ENCODE measurements at regions not wholly inside any gene's neighbourhood (a gene's known extent, or its start where the extent isn't known, plus 50 kb on each side); places are given as distances from the start of the nearest gene placed in this dataset.
A peak's percentile ranks its signal among the peaks of the same experiment; 100 is the strongest.
"Not testable (repeated sequence)": the region's sequence is repeated elsewhere in the genome, so short reads cannot be mapped to it uniquely, and the experiment has no call there.

DNA sequence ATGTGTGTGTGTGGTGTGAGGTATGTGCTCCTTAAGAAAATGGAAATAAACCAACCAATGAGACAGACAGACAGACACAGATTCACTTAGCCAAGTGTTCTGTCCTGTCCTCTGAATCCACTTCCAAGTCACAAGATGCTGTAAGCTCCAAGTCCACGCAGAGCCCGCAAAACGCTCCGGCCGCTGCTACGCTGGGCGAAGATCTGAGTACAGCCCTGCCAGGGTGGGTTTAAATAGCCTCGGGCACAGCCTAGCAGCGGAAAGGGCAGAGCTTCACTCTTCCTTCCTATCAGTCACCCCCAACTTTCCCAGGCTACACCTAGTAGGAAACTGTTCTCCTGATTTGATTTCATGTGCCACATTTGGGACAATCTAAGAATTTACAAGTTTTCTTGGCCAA lies 121.2 kb upstream of the ANKRD30BL start:
- CTCF ChIA-PET, result no interaction called here

DNA sequence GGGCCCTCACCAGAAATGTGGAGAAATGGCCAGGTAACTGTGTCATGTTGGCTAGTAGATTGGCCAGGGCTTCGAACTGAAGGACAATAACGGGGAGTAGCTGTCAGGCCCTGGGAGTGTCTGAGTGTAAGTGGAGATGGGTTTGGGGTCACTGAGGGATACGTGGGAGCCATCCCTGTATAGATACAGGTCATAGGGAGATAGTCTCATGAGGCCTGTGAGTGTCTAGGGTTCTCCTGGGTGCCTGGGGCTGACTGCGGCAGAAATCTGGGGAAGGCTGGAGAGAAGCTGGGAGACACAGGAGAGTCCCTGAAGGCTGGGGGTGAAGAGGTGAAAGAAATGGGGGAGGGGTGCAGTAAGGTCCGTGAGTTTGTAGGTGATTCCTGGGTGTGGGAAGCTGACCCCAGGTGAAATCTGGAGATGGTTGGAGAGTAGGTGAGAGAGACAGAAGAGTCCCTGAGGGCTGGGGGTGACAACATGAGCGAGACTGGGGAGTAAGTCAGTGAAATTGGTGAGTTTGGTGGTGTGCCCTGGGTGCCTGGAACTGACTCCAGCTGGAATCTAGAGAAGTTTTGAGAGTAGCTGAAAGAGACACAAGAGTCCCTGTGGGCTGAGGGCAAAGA lies 124.6 kb upstream of the ANKRD30BL start:
- H3K4me3 ChIP-seq (ENCODE audit: low read depth in 2 of 2, low read length in 1 of 2); H3K9ac ChIP-seq; H3K27me3 ChIP-seq (ENCODE audit: insufficient read depth); H3K27ac ChIP-seq (ENCODE audit: low read depth in 2 of 2, low read length in 1 of 2); H3F3A ChIP-seq (replicated peaks; ENCODE audit: insufficient read depth); H3K9me2 ChIP-seq; H2AFZ ChIP-seq (ENCODE audit: low read depth); CTCF ChIA-PET; H3K79me2 ChIP-seq (ENCODE audit: insufficient read depth); DNase-seq; H3K4me1 ChIP-seq (ENCODE audit: control insufficient read depth in 1 of 2, insufficient read depth in 2 of 2, low read depth in 1 of 2, low read length in 1 of 2); H3K36me3 ChIP-seq (replicated peaks in 1 of 2; ENCODE audit: control insufficient read depth in 1 of 2, insufficient read depth in 2 of 2, low read length in 1 of 2); POLR2A ChIA-PET; H3K4me2 ChIP-seq; H4K20me1 ChIP-seq (ENCODE audit: insufficient read depth); H3K9me3 ChIP-seq: not testable (repeated sequence)
- WGBS (ENCODE audit: low lambda C conversion rate), result 35% methylated on average over 6 of the region's 6 CpGs

More for the DNA sequence above, 121.2 kb upstream of the ANKRD30BL start:
- DNase-seq, result no peak
- Histone ChIP-seq H3K9me3 (no peaks in the 10 kb centered on the region), H3K27me3 (ENCODE audit: insufficient read depth) (no peaks in the 10 kb centered on the region), H3K36me3 (replicated peaks in 1 of 2; ENCODE audit: control insufficient read depth in 1 of 2, insufficient read depth in 2 of 2, low read length in 1 of 2) (no peaks in the 10 kb centered on the region), H3F3A (replicated peaks; ENCODE audit: insufficient read depth) (no peaks in the 10 kb centered on the region), H3K27ac (ENCODE audit: low read depth in 2 of 2, low read length in 1 of 2) (no peak overlapping the region), H4K20me1 (ENCODE audit: insufficient read depth) (no peaks in the 10 kb centered on the region), H3K79me2 (ENCODE audit: insufficient read depth) (no peaks in the 10 kb centered on the region), H3K4me3 (ENCODE audit: low read depth in 2 of 2, low read length in 1 of 2) (no peak overlapping the region), H3K9ac (no peak overlapping the region), H3K9me2 (no peaks in the 10 kb centered on the region), H3K4me1 (ENCODE audit: control insufficient read depth in 1 of 2, insufficient read depth in 2 of 2, low read depth in 1 of 2, low read length in 1 of 2) (no peaks in the 10 kb centered on the region), H3K4me2 (no peak overlapping the region), H2AFZ (ENCODE audit: low read depth) (no peak overlapping the region)
- 44% methylated on average over 5 of the region's 9 CpGs for WGBS (ENCODE audit: low lambda C conversion rate)
- POLR2A ChIA-PET, result no interaction called here
- TF ChIP-seq GABPA (IDR thresholded peaks at IDR 0.05; ENCODE audit: low read depth) (no peak), GATA2 (CRISPR knock-in tag; IDR thresholded peaks at IDR 0.05) (no peak)
- TF ChIP-seq, protein P1, sequence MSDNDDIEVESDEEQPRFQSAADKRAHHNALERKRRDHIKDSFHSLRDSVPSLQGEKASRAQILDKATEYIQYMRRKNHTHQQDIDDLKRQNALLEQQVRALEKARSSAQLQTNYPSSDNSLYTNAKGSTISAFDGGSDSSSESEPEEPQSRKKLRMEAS (IDR thresholded peaks at IDR 0.05; ENCODE audit: low read depth), result no peak

DNA sequence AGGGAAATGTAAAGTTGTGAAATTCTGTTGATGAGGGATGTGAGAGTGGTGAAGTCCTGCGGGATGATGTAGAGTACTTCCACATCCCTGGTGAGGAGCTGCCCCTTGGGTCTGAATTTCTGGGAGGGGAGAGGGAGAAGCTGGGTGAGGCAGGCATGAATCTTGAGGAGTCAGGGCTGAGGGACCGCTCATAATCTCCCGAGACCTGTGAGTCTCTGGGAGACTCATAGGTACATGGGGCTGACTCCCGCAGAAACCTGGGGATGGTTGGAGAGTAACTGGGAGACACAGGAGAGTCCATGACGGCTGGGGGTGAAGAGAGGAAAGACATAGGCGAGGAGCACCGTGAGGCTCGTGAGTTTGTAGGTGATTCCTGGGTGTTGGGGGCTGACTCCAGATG lies 126.2 kb upstream of the ANKRD30BL start:
- H3K9me2 ChIP-seq; POLR2A ChIA-PET; H3K9ac ChIP-seq; CTCF ChIA-PET; H3K4me1 ChIP-seq (ENCODE audit: control insufficient read depth in 1 of 2, insufficient read depth in 2 of 2, low read depth in 1 of 2, low read length in 1 of 2); DNase-seq; H2AFZ ChIP-seq (ENCODE audit: low read depth); H3K27me3 ChIP-seq (ENCODE audit: insufficient read depth); H3K79me2 ChIP-seq (ENCODE audit: insufficient read depth); H4K20me1 ChIP-seq (ENCODE audit: insufficient read depth); H3K27ac ChIP-seq (ENCODE audit: low read depth in 2 of 2, low read length in 1 of 2); H3K4me3 ChIP-seq (ENCODE audit: low read depth in 2 of 2, low read length in 1 of 2); H3F3A ChIP-seq (replicated peaks; ENCODE audit: insufficient read depth); H3K4me2 ChIP-seq; H3K36me3 ChIP-seq (replicated peaks in 1 of 2; ENCODE audit: control insufficient read depth in 1 of 2, insufficient read depth in 2 of 2, low read length in 1 of 2); H3K9me3 ChIP-seq: not testable (repeated sequence)
- WGBS (ENCODE audit: low lambda C conversion rate), result 51% methylated on average over 8 of the region's 8 CpGs

DNA sequence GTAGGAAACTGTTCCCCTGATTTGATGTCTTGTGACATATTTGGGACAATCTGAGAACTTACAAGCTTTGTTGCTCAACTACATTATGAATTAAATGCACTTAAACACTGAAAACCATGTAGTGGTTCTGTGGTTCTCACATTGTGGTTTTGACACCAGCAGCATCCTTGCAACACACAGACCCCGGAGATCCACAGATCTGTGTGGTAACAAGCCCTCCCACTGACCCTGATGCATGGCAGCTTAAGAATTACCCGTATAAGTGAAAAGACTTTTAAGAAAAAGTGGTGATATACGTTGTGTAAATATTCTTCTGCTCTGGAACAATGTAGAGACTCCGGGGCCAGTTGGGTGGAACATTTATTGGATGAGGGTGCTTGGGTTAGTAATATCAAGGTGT lies 127.4 kb upstream of the ANKRD30BL start:
- H3K9me2 ChIP-seq; H3K36me3 ChIP-seq (replicated peaks in 1 of 2; ENCODE audit: control insufficient read depth in 1 of 2, insufficient read depth in 2 of 2, low read length in 1 of 2); H3K4me1 ChIP-seq (ENCODE audit: control insufficient read depth in 1 of 2, insufficient read depth in 2 of 2, low read depth in 1 of 2, low read length in 1 of 2); H2AFZ ChIP-seq (ENCODE audit: low read depth); POLR2A ChIA-PET; H3F3A ChIP-seq (replicated peaks; ENCODE audit: insufficient read depth); H3K27ac ChIP-seq (ENCODE audit: low read depth in 2 of 2, low read length in 1 of 2); H3K79me2 ChIP-seq (ENCODE audit: insufficient read depth); H3K4me3 ChIP-seq (ENCODE audit: low read depth in 2 of 2, low read length in 1 of 2); H3K4me2 ChIP-seq; H3K9me3 ChIP-seq; CTCF ChIA-PET; H3K9ac ChIP-seq; H4K20me1 ChIP-seq (ENCODE audit: insufficient read depth); DNase-seq; H3K27me3 ChIP-seq (ENCODE audit: insufficient read depth): not testable (repeated sequence)
- 37% methylated on average over 4 of the region's 4 CpGs for WGBS (ENCODE audit: low lambda C conversion rate)

DNA sequence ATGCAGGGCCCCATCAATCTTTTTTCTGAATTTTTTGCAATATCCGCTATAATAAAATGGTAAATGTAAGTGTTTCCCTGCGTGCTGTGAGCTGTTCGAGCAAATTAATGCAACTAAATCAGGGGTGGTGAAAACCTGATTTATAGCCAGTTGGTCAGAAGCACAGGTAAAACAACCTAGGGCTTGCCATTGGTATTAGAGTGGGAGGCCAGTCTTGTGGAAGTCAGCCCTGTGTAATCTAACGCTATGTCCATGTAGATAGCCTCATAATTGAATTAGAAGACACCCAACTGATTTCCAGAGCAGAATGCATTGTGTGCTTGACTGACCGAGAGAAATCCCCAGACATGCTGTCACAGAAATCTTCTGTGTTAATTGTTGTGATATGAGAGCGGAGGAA lies 126.8 kb upstream of the GPR39 start:
- H2AFZ ChIP-seq (ENCODE audit: low read depth); H3K9me3 ChIP-seq; H3K9me2 ChIP-seq; H4K20me1 ChIP-seq (ENCODE audit: insufficient read depth); H3K4me1 ChIP-seq (ENCODE audit: control insufficient read depth in 1 of 2, insufficient read depth in 2 of 2, low read depth in 1 of 2, low read length in 1 of 2); H3K4me2 ChIP-seq; CTCF ChIA-PET; H3K9ac ChIP-seq; H3K36me3 ChIP-seq (replicated peaks in 1 of 2; ENCODE audit: control insufficient read depth in 1 of 2, insufficient read depth in 2 of 2, low read length in 1 of 2); DNase-seq; H3K79me2 ChIP-seq (ENCODE audit: insufficient read depth); H3K27ac ChIP-seq (ENCODE audit: low read depth in 2 of 2, low read length in 1 of 2); POLR2A ChIA-PET; H3K27me3 ChIP-seq (ENCODE audit: insufficient read depth); H3K4me3 ChIP-seq (ENCODE audit: low read depth in 2 of 2, low read length in 1 of 2); H3F3A ChIP-seq (replicated peaks; ENCODE audit: insufficient read depth): not testable (repeated sequence)
- WGBS (ENCODE audit: low lambda C conversion rate), result 57% methylated on average over 6 of the region's 6 CpGs

DNA sequence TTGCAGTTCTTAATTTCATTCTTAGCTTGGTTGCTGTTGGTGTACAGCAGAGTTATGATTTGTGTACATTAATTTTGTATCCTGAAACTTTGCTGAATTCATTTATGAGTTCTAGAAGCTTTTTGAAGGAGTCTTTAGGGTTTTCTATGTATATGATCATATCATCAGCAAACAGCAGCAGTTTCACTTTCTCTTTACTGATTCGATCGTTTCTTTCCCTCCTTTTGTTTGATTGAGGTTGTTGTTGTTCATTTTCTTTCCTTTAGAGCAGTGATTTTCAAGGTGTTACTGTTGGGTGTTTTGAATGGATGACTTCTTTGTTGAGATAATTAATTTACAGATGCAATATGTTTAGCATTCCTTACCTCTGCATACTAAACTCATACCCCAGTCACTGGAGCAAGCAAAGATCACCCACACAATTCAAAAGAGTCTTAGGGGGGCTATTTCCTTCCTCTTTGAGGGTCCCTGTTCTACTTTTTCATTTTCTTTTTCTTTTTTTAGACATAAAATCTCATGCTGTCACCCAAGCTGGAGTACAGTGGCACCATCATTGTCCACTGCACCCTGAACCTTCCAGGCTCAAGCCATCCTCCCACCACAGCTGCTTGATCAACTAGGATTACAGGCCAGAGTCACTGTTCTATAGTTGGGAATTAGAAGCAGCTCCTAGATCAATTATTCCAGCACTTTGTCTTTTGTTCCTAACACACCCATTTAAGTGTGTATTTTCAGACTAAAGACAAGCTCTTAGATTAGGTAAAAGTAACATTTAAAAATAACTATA lies 115.8 kb upstream of the GPR39 start:
- Histone ChIP-seq H3K9ac (peak overlapping the region; percentile 54; the same call in 1 of the 2 replicates), H2AFZ (ENCODE audit: low read depth) (peak overlapping the region; percentile 70), H3K4me3 (ENCODE audit: low read depth in 2 of 2, low read length in 1 of 2) (peak overlapping the region in 1 of 2 experiments; percentile 55; a peak in 3 of 4 replicates), H3K4me2 (peak overlapping the region; percentile 60)
- H3F3A ChIP-seq (replicated peaks; ENCODE audit: insufficient read depth); H3K27ac ChIP-seq (ENCODE audit: low read depth in 2 of 2, low read length in 1 of 2); POLR2A ChIA-PET; CTCF ChIA-PET; H3K79me2 ChIP-seq (ENCODE audit: insufficient read depth); H3K9me2 ChIP-seq; H4K20me1 ChIP-seq (ENCODE audit: insufficient read depth); DNase-seq; H3K27me3 ChIP-seq (ENCODE audit: insufficient read depth); H3K4me1 ChIP-seq (ENCODE audit: control insufficient read depth in 1 of 2, insufficient read depth in 2 of 2, low read depth in 1 of 2, low read length in 1 of 2); H3K9me3 ChIP-seq; H3K36me3 ChIP-seq (replicated peaks in 1 of 2; ENCODE audit: control insufficient read depth in 1 of 2, insufficient read depth in 2 of 2, low read length in 1 of 2): not testable (repeated sequence)
- 11% methylated on average over 2 of the region's 2 CpGs for WGBS (ENCODE audit: low lambda C conversion rate)
